Amniotic stem cell (primary cell): ENCODE measurements at regions not wholly inside any gene's neighbourhood (a gene's known extent, or its start where the extent isn't known, plus 50 kb on each side); places are given as distances from the start of the nearest gene placed in this dataset.

Experiments used
- DNase-seq: peaks from one replicate; lab custom pipeline; 2025; lab: John Stamatoyannopoulos, UW

DNA sequence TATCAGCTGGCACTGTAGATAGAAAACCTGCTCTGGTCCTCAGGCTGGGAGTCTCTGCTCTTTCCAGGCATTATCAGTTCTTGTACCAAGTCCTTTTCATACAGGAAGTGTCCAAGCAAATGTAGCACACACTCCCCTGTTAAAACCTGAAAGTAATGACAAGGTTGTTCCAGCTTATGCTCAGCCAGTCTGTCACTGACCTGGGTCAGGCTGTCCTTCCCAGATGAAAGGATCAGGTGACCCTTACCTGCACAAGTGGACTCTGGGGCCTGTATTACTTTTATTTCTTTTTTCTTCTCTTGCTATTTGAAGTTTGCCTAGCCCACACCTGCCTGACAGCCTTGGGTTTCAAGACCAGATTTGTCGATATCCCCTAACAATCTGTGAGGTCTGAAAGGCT is 156.3 kb upstream of the SESN3 start:
- no peak for DNase-seq

DNA sequence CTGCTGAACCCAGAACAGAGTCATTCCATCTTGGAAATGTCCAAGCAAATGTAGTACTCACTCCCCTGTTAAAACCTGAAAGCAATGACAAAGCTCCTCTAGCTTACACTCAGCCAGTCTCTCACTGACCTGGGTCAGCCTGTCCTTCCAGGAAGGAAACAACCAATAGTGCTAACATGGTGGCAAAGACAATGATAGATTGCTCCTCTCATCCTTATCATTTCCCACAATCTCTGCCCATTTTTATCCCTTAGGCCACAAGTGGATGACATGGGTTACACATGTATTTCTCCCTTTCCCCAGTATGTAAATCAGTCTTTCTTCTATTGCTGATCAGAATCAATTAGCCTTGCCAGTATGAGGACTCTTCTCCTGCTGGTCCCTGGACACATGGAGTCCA is 154.6 kb upstream of the SESN3 start:
- DNase-seq: no peak

DNA sequence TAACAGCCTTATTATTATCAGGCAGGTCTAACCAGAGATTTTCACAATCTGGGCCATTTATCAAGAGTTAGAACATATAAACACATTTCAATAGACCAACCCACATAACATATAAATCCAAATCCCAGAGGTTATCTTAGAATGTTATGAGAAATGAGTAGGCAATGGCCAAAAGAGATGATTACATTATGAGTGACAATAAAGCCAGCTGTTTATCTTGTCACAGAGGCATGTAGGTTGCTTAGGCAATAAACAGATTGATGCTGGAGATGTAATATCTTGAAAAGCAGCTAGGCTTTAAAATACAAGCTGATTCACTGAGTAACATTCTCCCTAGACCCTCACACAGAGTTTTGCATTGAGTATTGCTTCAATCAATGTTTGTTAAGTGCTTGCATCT is 148.5 kb upstream of the SESN3 start:
- no peak for DNase-seq

DNA sequence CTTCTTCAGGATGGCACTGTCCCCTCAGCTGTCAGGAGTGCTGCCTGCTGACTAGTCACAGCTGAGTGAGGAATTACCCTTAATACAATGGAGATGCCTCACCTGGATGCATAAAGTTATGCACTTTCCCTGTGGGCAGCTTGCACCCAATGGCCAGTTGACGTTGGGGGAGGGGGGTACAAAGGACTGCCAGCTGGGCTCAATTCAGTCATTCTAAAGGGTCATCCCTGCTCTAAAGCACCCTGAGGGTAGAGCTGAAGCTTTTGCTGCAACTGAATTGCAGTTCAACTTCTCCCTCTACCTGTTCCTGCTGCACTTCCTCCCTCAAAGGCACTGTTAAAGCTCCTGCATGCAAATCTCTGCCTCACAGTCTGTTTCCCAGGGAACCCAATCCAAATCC is 147.8 kb upstream of the SESN3 start:
- DNase-seq: no peak

DNA sequence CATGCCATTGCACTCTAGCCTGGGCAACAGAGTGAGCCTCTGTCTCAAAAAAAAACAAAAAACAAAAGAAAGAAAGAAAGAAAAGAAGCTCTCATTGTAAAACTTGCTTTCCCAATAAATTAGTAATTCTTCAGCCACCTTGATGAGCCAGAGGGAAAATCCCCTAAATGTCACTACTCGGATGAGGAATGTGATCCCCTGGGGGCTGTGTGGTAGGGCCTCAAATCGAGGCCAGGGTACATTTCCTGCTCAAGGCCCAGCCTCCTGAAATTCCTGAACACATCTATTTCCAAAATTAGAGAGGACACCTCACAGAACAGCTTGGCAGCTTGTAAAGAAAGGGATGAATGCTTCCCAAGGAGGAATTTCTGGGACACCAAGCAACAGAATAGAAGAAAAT is 147.1 kb upstream of the SESN3 start:
- DNase-seq: no peak

DNA sequence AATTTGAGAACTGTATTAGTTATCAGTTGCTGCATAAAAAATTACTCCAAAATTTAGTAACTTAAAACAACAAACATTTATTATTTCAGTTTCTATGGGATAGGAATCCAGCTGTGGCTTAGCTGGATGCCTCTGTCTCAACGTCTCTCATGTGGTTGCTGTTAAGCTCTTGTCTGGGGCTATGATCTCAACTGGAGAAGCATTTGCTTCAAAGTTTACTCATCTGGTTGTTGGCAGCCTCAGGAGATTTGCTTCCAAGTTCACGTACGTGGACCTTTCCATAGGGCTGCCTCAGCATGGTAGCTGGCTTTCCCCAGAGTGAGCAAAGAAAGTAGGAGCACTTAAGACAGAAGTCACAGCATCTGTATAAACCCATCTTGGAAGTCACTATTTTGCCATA is 144.9 kb upstream of the SESN3 start:
- peak; percentile 56 for DNase-seq

DNA sequence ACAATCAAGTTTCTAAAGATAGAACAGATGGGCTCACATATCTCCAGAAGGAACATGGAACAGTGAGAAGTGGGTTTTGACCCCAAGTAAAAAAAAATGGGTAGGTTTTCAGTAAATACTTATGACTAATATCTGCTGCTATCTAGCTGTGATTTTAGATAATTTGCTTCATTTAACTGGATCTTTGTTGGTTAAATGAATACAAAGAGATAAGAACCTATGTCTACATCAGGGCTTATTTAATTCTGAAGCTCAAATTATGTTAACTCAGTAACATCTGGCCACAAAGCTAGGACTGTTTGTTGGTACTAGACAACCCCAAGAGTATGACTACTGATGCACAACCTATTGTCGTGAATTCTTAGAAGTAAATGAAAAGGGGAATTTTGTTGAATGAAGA is 144.4 kb upstream of the SESN3 start:
- DNase-seq: no peak

DNA sequence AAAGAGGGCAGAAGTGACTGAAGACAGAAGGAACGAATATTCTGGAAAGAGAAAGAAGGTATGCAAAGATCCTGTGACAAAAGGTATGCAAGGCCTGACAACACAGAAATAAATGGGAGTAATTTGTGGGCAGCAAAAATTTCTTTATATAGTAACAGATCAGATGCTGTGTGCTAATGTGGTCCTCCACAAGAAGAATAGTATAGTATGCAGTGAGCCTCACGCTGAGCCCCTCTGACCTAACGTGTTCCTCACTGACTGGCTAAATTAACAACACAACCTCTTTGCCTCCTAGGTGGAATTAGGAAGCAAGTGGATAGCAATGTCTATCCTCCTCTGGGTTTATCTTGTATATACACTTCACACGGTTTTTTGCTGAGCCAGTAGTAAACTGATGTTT is 143.1 kb upstream of the SESN3 start:
- DNase-seq: no peak

DNA sequence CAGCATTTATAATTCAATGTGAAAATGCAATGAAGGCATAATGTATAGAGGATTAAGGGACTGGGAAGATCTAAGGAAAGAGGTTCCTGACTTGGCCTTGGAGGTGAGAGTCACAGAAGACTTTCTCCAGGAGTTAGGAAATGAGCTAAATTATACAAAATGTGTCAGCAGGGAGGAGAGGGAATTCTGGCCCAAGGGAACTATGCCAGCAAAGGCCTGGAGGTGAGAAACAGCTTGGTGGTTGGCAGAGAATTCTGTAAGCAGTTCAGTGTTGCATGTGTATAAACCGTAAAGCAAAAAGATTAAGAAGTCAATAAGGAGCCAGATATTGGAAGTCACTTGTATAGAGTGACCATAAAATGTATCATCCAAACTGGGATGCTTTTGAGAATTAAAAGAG is 142.2 kb upstream of the SESN3 start:
- no peak for DNase-seq

DNA sequence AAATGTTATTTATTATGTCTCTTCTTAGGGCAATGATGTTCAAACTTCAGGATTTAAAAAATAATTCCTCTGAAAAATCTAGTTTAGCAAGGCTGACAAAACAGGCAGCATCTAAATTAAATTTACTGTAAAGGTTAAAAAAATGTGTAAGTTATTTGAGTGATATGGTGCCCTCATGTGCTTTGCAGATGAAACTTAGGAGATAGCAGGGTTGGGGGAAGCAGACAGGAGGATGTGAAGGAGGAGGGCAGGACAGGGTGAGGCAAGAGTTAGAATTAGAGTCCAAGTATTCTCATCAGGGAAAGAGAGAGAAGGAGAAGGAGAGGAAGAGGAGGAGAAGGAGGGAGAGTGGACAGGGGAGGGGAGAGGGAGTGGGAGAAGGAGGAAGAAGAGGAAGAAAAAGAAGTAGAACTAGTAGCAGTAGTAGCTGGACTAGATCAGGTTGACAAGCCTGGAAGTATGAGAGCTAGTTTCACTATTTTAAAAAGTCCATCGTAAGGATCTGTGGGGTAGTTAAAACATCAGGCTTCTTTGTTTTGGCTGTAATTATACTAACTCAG is 141.2 kb upstream of the SESN3 start:
- no peak for DNase-seq

DNA sequence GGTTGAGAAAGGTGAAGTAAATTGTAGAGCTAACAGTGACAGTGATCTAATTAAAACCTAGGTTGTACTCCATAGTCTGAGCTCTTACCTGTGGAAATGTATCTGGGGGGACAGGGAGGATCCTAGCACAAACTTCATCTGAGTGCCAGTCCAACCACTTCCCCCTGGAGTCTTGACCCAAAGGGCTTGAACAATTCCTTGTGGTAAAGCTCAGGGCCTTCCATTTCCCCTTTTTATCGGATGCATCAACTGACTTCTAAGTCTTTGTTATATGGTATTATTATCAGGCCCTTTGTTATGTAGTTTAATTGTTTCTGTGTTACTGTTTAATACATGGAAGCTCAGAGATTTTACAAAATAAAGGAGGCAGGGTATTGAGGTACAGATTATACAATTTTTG is 140.2 kb upstream of the SESN3 start:
- DNase-seq: no peak

DNA sequence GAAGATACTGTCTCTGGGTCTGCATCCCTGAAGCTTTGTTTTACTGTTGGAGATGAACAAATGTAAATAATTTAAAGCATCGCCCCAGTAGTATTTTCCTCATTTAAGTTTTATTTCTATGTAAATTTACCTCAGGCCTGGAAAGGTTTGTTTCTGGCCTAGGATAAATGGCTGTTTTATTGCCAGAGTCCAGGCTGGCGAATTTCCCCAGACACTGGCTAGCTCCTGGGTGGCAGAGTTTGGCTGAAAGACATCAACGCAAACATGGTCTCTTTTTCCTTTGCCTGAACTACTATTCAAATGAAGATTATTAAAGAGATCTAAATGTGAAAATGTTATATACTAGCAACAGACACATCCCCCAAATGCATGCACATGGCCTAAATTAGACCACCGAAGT is 136.7 kb upstream of the SESN3 start:
- no peak for DNase-seq

DNA sequence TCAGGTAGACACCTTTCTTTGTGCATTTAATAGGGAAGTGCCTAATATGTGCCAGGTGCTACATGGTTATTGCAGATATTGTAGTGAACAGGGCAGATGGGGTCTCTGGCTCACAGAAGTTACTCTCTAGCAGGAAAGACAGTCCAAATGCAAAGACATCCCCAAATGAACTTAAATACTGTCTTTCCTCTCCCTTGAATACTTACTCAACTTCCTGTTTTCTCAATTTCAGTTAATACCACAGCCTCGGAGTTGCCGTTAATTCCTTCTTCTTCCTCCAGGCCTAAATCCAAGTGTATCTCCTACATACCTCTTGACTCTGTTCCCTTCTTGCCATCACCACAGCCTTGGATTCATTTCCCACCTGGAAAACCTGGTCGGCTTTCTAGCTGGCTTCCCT is 134.3 kb upstream of the SESN3 start:
- no peak for DNase-seq

DNA sequence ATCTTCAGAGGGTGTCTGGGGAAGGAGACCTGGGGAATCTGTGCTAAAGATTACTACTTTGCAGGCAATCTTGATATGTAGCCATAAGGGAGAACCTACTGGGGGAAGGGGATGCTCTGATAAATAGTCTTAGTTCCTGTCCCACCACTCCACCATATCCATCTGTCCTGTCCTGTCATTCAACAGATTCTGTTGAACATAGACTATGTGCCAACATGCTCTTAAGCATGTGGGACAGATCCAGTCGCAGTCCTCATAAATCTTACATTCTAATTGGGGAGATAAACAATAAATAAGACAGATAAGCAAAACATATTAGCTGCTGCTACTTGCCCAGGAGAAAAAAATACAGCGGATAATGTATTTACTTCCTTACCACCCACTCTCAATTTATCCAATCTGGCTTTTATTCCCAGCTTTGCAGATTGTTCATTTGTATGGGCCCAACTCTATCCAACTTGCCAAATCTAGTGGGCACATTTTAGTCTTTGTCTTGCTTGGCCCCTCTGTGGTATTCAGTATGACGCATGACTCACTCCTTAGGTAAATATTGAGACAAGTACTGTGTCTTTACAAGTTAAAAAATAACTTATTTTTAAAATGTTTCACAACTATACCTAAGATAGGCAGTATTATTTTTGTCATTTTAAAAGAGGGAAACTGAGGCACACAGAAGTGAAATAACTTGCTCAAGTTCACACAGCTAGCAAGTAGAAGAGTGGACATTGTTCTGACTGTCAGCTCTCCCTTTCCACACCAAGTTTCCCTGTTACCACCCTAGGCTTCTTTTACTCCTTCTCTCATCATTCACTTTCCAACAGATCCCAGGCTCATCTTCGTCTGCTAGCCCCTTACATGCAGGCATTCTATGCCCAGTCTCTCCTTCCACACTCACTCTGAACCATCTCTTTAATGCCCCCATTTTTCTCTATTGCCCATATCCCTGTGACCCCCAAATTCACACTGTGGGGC is 133.6 kb upstream of the SESN3 start:
- DNase-seq: peak; percentile 3

DNA sequence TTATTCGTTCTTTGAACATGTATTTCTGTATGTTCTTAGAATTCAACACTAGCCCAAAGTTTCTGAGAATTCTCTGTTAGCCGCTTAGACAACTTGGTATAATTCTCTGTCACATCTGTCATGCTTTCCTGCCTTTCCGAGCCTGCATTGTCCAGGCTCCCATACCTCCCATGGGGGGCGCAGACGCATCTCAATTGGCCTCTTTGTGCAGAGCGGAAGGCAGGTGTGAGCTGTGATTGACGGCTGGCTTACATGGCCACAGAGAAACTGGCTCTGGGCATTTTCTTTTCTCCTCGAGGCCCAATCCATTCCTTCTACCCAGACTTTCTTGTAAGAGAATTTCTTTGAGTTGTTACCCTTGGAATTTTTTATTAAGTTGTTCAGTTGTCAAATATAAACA is 132.7 kb upstream of the SESN3 start:
- no peak for DNase-seq

DNA sequence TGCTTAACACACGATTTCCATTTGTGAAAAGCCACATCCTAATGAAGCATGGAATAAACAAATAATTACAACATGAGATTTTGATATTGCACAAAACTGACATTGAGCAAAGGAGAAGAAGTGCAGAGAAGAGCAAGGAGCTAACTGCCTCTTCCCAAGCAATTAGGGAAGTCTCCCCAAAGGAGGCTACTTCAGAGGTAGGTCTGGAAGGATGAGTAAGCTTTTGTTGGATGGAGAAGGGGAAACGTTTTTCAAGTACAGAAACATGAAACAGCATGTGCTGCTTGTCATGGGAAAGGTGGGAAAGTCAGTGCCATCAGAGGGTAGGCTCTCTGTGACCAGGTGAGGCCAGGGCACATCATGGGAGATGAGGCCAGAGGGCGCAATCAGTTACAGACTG is 132.2 kb upstream of the SESN3 start:
- no peak for DNase-seq

DNA sequence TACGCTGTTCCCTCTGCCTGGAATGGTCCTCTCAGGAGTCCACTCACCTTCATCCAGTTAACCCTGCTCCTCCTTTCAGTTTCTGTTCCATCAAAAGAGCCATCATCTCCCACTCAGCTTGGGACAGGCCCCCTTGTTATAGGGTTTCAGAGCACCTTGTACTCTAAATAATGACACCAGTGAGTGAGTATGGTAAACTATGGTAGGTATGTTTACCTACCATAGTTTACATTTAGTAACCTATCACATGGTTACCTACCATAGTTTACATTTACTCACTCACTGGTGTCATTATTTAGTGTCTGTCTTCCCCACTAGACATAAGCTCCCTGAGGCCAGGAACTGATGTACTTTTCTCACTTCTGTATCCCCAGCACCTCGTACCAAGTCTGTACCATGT is 130.2 kb upstream of the SESN3 start:
- no peak for DNase-seq

DNA sequence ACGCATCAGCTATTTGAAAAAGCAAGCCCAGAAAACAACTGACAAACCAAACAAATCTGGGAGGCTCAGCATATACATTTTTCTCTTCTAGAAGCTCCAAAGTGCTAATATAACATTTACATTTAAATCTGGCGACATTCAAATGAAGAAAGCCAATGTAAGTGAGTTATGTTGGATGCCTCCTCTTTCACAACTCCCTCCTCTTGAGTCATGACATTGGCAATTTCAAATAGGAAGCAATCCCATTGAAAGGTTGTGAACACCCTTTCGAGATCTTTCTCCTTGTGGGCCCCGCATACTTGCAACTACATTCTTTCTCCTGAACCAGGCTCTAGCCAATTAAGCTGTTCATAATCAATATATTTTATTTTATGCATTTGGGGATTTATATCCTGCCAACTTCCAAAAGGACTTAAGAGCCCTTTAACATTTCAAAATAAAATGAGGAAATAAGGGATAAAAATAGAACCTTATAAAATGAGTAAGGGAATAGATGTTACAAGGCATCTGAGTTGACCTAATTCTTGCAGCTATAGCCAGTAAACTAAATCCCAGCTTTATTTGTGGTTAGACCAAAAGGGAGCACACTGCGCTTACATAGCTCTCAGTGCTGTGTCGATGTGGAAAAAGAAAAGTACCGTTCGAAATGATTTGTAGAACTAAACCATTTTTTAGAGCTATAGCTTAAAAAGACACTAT is 129.5 kb upstream of the SESN3 start:
- DNase-seq: no peak

DNA sequence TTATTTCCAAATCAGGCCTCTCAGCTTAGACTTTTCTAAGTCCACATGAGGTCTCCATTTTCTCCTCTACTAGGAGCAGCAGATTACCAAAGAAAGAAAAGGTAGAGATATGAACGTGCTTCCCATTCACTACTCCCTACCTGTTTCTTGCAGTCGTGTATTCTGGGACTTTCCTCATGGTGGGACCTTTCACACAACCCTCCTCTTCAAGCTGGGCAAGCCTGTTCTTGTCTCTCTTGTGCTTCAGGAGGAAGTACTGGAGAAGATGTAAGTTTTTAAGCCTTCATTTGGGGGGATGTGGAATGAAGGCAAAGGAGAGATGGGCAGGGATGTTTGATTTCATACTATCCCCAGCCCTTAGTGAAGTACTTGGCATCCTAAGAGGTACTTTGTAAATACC is 128.8 kb upstream of the SESN3 start:
- DNase-seq: no peak

DNA sequence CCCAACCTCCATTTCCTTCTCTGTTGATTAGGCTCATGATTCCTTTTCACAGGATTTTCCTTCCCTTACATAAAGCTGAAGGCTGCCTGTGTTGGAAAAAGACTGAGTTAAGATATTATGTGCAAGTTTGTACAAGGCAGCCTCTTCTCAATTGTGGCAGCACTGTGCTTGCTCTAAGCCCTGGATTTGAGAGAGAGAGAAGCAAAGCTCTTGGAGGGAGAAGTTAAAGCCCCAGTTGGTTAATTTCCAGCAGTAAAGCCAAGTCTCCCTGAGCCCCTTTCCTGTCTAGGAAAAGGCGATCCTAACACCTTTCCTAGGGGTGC is 128.3 kb upstream of the SESN3 start:
- DNase-seq: no peak

DNA sequence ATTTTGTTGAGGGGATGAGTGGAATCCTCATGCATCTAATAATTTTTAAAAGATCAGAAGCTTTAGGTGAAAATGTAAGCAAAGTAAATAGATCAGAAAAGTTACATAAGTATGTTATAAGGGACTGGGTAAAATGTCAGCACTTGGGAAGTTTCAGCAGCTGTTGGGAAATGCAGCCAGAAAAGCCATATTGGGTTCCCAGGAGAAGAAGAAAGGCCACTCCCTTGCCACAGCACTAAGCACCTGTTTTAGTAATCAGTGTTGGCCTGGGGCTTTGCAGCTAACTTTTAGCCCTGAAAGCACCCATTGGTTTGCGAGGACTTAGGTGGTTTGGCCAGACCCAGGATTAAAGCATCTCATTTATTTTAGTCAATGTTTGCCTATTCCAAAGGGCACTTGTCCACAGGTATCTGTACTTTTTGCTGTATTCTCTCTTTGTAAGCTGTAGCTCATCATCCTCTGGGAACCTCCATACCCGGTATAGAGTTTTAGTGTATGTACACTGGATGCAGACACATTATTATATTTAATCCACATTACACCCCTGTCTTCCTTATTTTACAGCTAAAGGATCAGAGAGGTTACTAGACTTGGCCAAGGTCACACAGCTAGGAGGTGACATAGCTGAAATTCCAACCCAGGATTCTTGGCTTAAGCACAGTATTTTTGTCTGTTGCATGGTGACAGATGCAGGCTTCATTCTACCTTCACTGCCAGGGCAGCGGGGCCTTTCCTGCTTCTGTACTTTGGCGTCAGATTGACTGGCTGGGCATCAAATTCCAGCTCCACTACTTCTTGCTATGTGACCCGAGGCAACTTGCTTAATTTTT is 127.7 kb upstream of the SESN3 start:
- DNase-seq: no peak

DNA sequence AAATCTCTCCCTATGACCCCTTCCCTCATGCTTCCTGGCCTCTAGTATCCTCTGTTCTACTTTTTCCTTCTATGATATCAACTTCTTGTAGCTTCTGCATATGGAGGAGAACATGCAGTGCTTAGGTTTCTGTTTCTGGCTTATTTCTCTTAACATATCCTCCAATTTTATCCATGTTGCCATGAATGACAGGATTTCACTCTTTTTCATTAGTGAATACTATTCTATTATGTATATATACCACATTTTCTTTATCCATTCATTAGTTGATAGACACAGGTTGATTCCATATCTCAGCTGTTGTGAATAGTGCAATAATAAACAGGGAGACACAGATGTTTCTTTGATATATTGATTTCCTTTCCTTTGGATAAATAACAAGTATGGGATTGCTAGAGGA is 123.3 kb upstream of the SESN3 start:
- no peak for DNase-seq

DNA sequence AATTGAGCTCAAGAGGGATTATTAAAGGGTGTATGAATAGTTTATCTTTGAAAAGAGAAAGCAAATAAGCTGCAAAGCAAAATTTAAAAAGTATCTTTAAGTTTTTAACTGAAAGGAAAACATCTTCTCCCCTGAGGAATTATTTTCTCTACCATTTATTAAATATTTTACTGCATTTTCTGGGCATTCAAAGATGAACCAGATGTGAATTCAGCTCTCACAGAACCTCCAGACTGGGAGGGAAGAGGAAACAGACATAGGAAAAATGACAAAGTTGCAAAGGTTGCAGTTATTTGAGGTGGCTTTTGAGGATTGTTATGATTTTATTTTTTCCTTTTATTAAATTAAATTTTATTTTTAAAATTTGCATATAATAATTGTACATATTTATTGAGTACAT is 122.7 kb upstream of the SESN3 start:
- no peak for DNase-seq
